ENCODE measurements at regions not wholly inside any gene's neighbourhood (a gene's known extent, or its start where the extent isn't known, plus 50 kb on each side); places are given as distances from the start of the nearest gene placed in this dataset.

- no peak for DNase-seq (ENCODE audit: extremely low read depth, insufficient read length)
- Histone ChIP-seq H3K27me3 (replicated peaks; ENCODE audit: control insufficient read depth, insufficient read depth, low read length) (no peaks in the 10 kb centered on the region), H3K36me3 (ENCODE audit: control insufficient read depth, insufficient read depth, low read length) (no peaks in the 10 kb centered on the region), H3K4me3 (replicated peaks; ENCODE audit: low read depth, low read length) (no peak overlapping the region)
- TF ChIP-seq CTCF (IDR thresholded peaks at IDR 0.05; ENCODE audit: insufficient read depth, low read length, poor library complexity, severe bottlenecking): no peak
Observed at GRCh38 chr14:82520765-82521164, 987.1 kb upstream of the SEL1L start.

- H3K36me3 ChIP-seq (ENCODE audit: control insufficient read depth, insufficient read depth, low read length): no peaks in the 10 kb centered on the region
- H3K27me3 ChIP-seq (replicated peaks; ENCODE audit: control insufficient read depth, insufficient read depth, low read length): no peaks in the 10 kb centered on the region
- no peak for TF ChIP-seq CTCF (IDR thresholded peaks at IDR 0.05; ENCODE audit: insufficient read depth, low read length, poor library complexity, severe bottlenecking)
- DNase-seq (ENCODE audit: extremely low read depth, insufficient read length): no peak
- H3K4me3 ChIP-seq (replicated peaks; ENCODE audit: low read depth, low read length): no peak overlapping the region
Observed at GRCh38 chr14:82521191-82521590, 987.5 kb upstream of the SEL1L start.

DNA sequence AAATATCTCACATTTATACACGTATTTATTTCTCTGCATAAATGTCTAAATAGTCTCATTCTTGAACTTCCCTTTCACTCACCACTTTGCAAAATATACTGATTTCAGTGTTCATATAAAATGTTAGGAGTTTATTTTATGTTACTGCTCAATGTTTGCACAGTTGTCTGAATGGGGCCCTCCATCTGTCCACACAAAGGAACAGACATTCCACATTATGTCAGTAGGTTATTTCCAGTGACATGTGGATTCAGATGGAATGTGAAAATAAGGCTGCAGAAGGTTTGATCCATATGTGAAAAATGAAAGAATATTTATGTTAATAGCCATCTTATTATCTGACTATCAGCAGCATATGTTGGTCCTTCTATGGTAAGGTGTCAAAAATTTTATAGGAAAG is 994.4 kb upstream of the SEL1L start:
- Histone ChIP-seq H3K4me3 (replicated peaks; ENCODE audit: low read depth, low read length) (no peak overlapping the region), H3K36me3 (ENCODE audit: control insufficient read depth, insufficient read depth, low read length) (no peaks in the 10 kb centered on the region), H3K27me3 (replicated peaks; ENCODE audit: control insufficient read depth, insufficient read depth, low read length) (no peaks in the 10 kb centered on the region)
- no peak for DNase-seq (ENCODE audit: extremely low read depth, insufficient read length)
- TF ChIP-seq CTCF (IDR thresholded peaks at IDR 0.05; ENCODE audit: insufficient read depth, low read length, poor library complexity, severe bottlenecking): no peak

GRCh38 chr14:82533351-82533750 is 999.7 kb upstream of the SEL1L start:
- Histone ChIP-seq H3K36me3 (ENCODE audit: control insufficient read depth, insufficient read depth, low read length) (no peaks in the 10 kb centered on the region), H3K4me3 (replicated peaks; ENCODE audit: low read depth, low read length) (no peak overlapping the region), H3K27me3 (replicated peaks; ENCODE audit: control insufficient read depth, insufficient read depth, low read length) (no peaks in the 10 kb centered on the region)
- TF ChIP-seq CTCF (IDR thresholded peaks at IDR 0.05; ENCODE audit: insufficient read depth, low read length, poor library complexity, severe bottlenecking): no peak
- DNase-seq (ENCODE audit: extremely low read depth, insufficient read length): no peak

DNA sequence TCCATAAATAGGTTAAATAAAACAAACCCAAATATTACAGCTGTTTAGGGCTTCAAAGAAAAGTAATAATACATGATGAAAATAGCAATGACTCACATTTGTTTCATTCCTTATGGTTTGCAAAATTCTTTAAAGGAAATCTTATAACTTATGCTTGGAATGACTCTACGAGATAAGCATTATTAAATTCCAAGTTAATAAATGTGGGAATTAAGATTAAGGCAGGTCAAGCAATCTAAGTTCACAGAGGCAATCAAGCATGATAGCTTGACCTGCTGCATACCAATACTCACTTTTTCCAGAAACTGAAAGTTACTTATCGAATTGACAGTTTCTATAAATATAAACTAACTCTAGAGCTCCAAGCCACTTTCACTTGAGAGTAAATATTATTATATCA is 1002.9 kb upstream of the SEL1L start:
- no peak for TF ChIP-seq CTCF (IDR thresholded peaks at IDR 0.05; ENCODE audit: insufficient read depth, low read length, poor library complexity, severe bottlenecking)
- H3K27me3 ChIP-seq (replicated peaks; ENCODE audit: control insufficient read depth, insufficient read depth, low read length): no peaks in the 10 kb centered on the region
- no peak for DNase-seq (ENCODE audit: extremely low read depth, insufficient read length)
- H3K36me3 ChIP-seq (ENCODE audit: control insufficient read depth, insufficient read depth, low read length): no peaks in the 10 kb centered on the region
- no peak overlapping the region for H3K4me3 ChIP-seq (replicated peaks; ENCODE audit: low read depth, low read length)

GRCh38 chr14:82537831-82538230 is 1004.2 kb upstream of the SEL1L start:
- no peak for DNase-seq (ENCODE audit: extremely low read depth, insufficient read length)
- no peak overlapping the region for H3K4me3 ChIP-seq (replicated peaks; ENCODE audit: low read depth, low read length)
- no peaks in the 10 kb centered on the region for H3K27me3 ChIP-seq (replicated peaks; ENCODE audit: control insufficient read depth, insufficient read depth, low read length)
- TF ChIP-seq CTCF (IDR thresholded peaks at IDR 0.05; ENCODE audit: insufficient read depth, low read length, poor library complexity, severe bottlenecking): no peak
- H3K36me3 ChIP-seq (ENCODE audit: control insufficient read depth, insufficient read depth, low read length): no peaks in the 10 kb centered on the region
